GM12873 (cell line): ENCODE measurements at regions not wholly inside any gene's neighbourhood (a gene's known extent, or its start where the extent isn't known, plus 50 kb on each side); places are given as distances from the start of the nearest gene placed in this dataset.

Source experiments
- CTCF ChIP-seq: IDR thresholded peaks from 2 replicates; pipeline ENCODE4 v1.5.1; 2012; ENCODE audit warnings: low read depth, mild to moderate bottlenecking, moderate library complexity, low read length, control low read depth; ENCODE audit not compliant: insufficient read depth; ENCODE audit errors: missing control alignments

- TF ChIP-seq CTCF: no peak
Measured at GRCh38 chr1:201614262-201615015, 75.5 kb downstream of the NAV1 start.

- no peak for TF ChIP-seq CTCF
Measured at GRCh38 chr1:201617157-201617556, 78.2 kb downstream of the NAV1 start.

- no peak for TF ChIP-seq CTCF
Measured at GRCh38 chr1:201618389-201618788, 79.5 kb downstream of the NAV1 start.

GRCh38 chr1:201618905-201619304 lies 80.0 kb downstream of the NAV1 start:
- no peak for TF ChIP-seq CTCF

GRCh38 chr1:201619513-201619912 lies 80.6 kb downstream of the NAV1 start:
- TF ChIP-seq CTCF: no peak

- no peak for TF ChIP-seq CTCF
Measured at GRCh38 chr1:201622353-201622752, 83.4 kb downstream of the NAV1 start.

- TF ChIP-seq CTCF: no peak
Measured at GRCh38 chr1:201622824-201623223, 83.9 kb downstream of the NAV1 start.
